Stomach (tissue), 8 donors: ENCODE measurements at regions not wholly inside any gene's neighbourhood (a gene's known extent, or its start where the extent isn't known, plus 50 kb on each side); places are given as distances from the start of the nearest gene placed in this dataset.

ENCODE experiments used
- DNase-seq, 2 donors: peaks; one replicate each; pipeline versions ENCODE4 v3.0.0 to v3.0.0-alpha.2; 2013 to 2019
- H3K27ac ChIP-seq, 5 donors: fragments of 200-600 bp in 4 of 5; sonication (generic) in 4 of 5; one replicate each; pipeline ENCODE4 v1.5.1; 2013 to 2019; ENCODE audit warnings: mild to moderate bottlenecking in 1 of 5, moderate library complexity in 1 of 5
- H3K27me3 ChIP-seq, 3 donors: fragments of 200-600 bp; sonication (generic); one replicate each; pipeline ENCODE4 v1.5.1; 2017 to 2019; ENCODE audit warnings: mixed run types in 1 of 3
- H3K36me3 ChIP-seq, 4 donors: fragments of 200-600 bp; sonication (generic); 1 replicate in 3 of 4; 2 replicates in 1 of 4; pipeline ENCODE4 v1.5.1; 2016 to 2019
- H3K4me1 ChIP-seq, 4 donors: fragments of 200-600 bp; sonication (generic); one replicate each; pipeline ENCODE4 v1.5.1; 2016 to 2019
- H3K4me3 ChIP-seq, 4 donors: fragments of 200-600 bp; sonication (generic) in 3 of 4; one replicate each; pipeline ENCODE4 v1.5.1; 2016 to 2019; ENCODE audit warnings: mild to moderate bottlenecking in 1 of 4
- H3K9me3 ChIP-seq, 4 donors: fragments of 200-600 bp; sonication (generic); one replicate each; pipeline ENCODE4 v1.5.1; 2016 to 2019
- EP300 ChIP-seq: sonication (generic); formaldehyde crosslinking; IDR thresholded peaks from one replicate; pipeline ENCODE4 v1.6.1; 2017; ENCODE audit warnings: antibody characterized with exemption
- POLR2A ChIP-seq, 4 donors: fragments of 450-650 bp; IDR thresholded peaks; one replicate each; pipeline ENCODE4 v1.6.1; 2016; ENCODE audit warnings: antibody characterized with exemption in 4 of 4, control low read depth in 2 of 4, mild to moderate bottlenecking in 1 of 4, moderate library complexity in 1 of 4
- POLR2AphosphoS5 ChIP-seq, 3 donors: sonication (generic); formaldehyde crosslinking; IDR thresholded peaks; one replicate each; pipeline ENCODE4 v1.6.1; 2016; ENCODE audit warnings: antibody characterized with exemption in 3 of 3
- WGBS, 5 donors: extraction: QIAGEN DNeasy Blood & Tissue Kit in 3 of 5; methylation state at CpG; one replicate each; pipeline versions ENCODE4 v1.1.5 to v1.1.7; 2013 to 2018; 5-methylcytosine and 5-hydroxymethylcytosine counted together
- intact Hi-C: fragments of 100-400 bp; cut with DNase I; formaldehyde crosslinking; loops from one replicate; pipeline ENCODE4 v1.15.1; 2023; ENCODE audit warnings: low total_unique reads
- TF ChIP-seq, protein P1 (sequence below), 7 experiments: fragments of 450-650 bp in 4 of 7; fragments of 200-600 bp in 3 of 7; sonication (generic) in 3 of 7; IDR thresholded peaks; one replicate each; pipeline ENCODE4 v1.5.1; 2016 to 2019; ENCODE audit warnings: antibody characterized with exemption in 7 of 7, control low read depth in 2 of 7, mild to moderate bottlenecking in 1 of 7
- donor health status: healthy with polysubstance abuse.
- donor health status: Bipolar disorder and iron deficiency.
- donor health status: healthy.

DNA sequence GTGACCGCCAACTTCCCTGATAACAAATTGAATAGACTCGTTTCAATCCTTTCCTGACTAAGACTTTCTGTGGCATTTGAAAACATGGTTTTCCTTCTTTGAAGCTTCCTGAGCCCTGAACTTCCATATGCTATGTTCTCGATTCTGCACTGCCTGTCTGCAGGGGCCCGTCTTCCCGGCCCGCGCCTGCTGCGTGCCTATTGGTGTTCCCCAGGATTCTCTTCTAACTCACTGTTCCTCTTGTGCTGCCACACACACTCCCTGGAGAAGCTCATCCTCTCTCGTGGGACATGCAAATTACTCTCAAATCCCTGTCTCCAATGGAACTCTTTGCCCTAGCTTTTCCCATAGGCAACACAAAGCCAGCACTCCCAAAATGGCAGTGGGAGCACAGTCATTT is 262.9 kb upstream of the GATB start:
- intact Hi-C loops, result no loop called here
- 74 to 80% (median 75%) methylated on average over 9 of the region's 9 CpGs for WGBS, 5 donors
- H3K9me3 ChIP-seq, result no peaks in the 10 kb centered on the region

DNA sequence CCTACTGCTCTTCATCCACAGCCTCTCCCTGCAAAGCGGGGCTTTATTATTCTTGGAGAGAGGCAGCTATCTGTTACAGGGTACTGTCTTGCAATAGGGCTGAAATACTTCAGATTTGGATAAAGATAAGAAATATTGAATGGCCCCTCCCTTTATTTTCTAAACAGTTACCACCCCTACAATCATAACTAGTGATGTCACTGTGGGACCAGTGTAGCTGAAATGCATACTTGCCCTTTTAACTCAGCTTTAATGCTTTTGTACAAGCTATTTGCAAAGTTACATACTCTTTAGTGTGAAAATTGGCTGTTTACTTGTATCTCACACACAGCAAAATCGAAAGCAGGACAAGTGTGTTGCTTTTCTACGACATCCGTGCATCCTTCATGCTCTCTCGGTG is 261.7 kb upstream of the GATB start:
- intact Hi-C loops, result no loop called here
- TF ChIP-seq EP300 (no peak), POLR2A (IDR thresholded peaks at IDR 0.05) (no peak), POLR2AphosphoS5 (IDR thresholded peaks at IDR 0.05) (no peak)
- TF ChIP-seq, protein P1, sequence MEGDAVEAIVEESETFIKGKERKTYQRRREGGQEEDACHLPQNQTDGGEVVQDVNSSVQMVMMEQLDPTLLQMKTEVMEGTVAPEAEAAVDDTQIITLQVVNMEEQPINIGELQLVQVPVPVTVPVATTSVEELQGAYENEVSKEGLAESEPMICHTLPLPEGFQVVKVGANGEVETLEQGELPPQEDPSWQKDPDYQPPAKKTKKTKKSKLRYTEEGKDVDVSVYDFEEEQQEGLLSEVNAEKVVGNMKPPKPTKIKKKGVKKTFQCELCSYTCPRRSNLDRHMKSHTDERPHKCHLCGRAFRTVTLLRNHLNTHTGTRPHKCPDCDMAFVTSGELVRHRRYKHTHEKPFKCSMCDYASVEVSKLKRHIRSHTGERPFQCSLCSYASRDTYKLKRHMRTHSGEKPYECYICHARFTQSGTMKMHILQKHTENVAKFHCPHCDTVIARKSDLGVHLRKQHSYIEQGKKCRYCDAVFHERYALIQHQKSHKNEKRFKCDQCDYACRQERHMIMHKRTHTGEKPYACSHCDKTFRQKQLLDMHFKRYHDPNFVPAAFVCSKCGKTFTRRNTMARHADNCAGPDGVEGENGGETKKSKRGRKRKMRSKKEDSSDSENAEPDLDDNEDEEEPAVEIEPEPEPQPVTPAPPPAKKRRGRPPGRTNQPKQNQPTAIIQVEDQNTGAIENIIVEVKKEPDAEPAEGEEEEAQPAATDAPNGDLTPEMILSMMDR (IDR thresholded peaks at IDR 0.05), result no peak
- Histone ChIP-seq H3K36me3 (no peaks in the 10 kb centered on the region), H3K9me3 (no peaks in the 10 kb centered on the region), H3K4me3 (no peak overlapping the region), H3K27ac (no peak overlapping the region), H3K4me1 (no peaks in the 10 kb centered on the region), H3K27me3 (no peaks in the 10 kb centered on the region)
- WGBS, 5 donors, result 86 to 94% (median 91%) methylated on average over 5 of the region's 5 CpGs
- DNase-seq, result no peak

More for the DNA sequence above, 262.9 kb upstream of the GATB start:
- Histone ChIP-seq H3K36me3 (no peaks in the 10 kb centered on the region), H3K4me3 (no peak overlapping the region), H3K27me3 (no peaks in the 10 kb centered on the region), H3K27ac (no peak overlapping the region), H3K4me1 (no peaks in the 10 kb centered on the region)
- no peak for DNase-seq
- no peak for TF ChIP-seq EP300
- TF ChIP-seq, protein P1 (IDR thresholded peaks at IDR 0.05), result no peak
- no peak for TF ChIP-seq POLR2A (IDR thresholded peaks at IDR 0.05)
- TF ChIP-seq POLR2AphosphoS5 (IDR thresholded peaks at IDR 0.05), result no peak

DNA sequence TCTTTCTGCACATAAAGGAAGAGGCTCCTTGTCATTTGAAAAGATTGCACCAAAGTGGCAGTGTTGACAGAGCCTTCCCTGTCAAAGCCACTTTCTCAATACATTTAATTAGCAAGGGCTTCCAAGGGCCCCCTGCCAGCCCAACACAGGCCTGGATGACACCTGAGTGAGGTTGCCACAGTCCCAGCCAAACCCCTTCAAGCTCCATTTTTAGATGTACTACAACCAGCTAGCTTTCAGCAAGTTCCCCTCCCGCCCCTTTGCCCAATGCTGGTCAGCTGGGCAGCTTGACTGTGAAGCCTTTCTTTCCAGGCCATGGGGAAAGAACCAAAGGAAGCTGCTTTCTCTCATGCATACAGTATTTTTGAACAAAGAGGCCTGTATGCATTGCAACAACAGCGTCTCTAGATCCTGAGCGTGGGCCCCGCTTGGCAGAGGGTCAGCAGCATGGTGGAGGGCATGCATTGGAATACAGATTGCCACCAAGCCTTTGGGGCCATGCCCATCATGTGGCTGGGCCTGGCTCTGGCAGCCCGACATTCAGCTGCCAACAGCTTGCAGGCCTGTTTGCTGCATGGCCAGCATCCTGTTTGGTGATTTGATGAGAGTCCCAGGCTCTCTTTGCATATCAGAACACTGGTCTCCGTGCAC is 261.1 kb upstream of the GATB start:
- H3K36me3 ChIP-seq, result no peaks in the 10 kb centered on the region
- H3K4me3 ChIP-seq, result no peak overlapping the region
- H3K27me3 ChIP-seq, result no peaks in the 10 kb centered on the region
- TF ChIP-seq, protein P1 (IDR thresholded peaks at IDR 0.05), result no peak
- no peak for TF ChIP-seq POLR2AphosphoS5 (IDR thresholded peaks at IDR 0.05)
- no peak for TF ChIP-seq EP300
- no peak for TF ChIP-seq POLR2A (IDR thresholded peaks at IDR 0.05)
- H3K9me3 ChIP-seq, result no peaks in the 10 kb centered on the region
- no peak overlapping the region for H3K27ac ChIP-seq
- DNase-seq, result peak in 1 of 2 donors; percentile 57
- H3K4me1 ChIP-seq, result no peaks in the 10 kb centered on the region
- WGBS, 5 donors, result 81 to 88% (median 83%) methylated on average over 5 to 6 of the region's 6 CpGs
- intact Hi-C loops, result no loop called here

DNA sequence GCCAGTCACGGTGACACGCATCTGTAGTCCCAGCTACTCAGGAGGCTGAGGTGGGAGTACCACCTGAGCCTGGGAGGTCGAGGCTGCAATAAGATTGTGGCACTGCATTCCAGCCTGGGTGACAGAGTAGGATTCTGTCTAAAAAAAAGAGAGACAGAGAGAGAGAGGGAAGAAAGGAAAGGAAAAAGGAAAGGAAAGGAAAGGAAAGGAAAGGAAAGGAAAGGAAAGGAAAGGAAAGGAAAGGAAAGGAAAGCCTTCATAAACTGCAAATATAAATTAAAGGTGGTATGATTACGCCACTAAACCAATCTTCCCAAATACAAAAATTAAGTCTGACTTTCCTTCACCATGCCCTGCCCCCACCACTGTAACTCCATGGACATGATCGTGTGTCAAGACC is 259.3 kb upstream of the GATB start:
- WGBS, 5 donors, result 80 to 90% (median 88%) methylated on average over 5 of the region's 5 CpGs
- H3K36me3 ChIP-seq, result no peaks in the 10 kb centered on the region
- H3K27me3 ChIP-seq, result no peaks in the 10 kb centered on the region
- DNase-seq, result no peak
- intact Hi-C loops, result no loop called here
- no peak overlapping the region for H3K4me3 ChIP-seq
- no peak overlapping the region for H3K27ac ChIP-seq
- no peaks in the 10 kb centered on the region for H3K4me1 ChIP-seq
- H3K9me3 ChIP-seq, result no peaks in the 10 kb centered on the region
- no peak for TF ChIP-seq POLR2A (IDR thresholded peaks at IDR 0.05)
- TF ChIP-seq POLR2AphosphoS5 (IDR thresholded peaks at IDR 0.05), result no peak
- TF ChIP-seq, protein P1 (IDR thresholded peaks at IDR 0.05), result no peak
- no peak for TF ChIP-seq EP300
